ENCODE measurements at regions not wholly inside any gene's neighbourhood (a gene's known extent, or its start where the extent isn't known, plus 50 kb on each side); places are given as distances from the start of the nearest gene placed in this dataset.

GRCh38 chr13:47350334-47351124 is 453.7 kb upstream of the HTR2A start:
- no peak overlapping the region for H3K4me3 ChIP-seq (ENCODE audit: low read depth, low read length)
- TF ChIP-seq, protein P1, sequence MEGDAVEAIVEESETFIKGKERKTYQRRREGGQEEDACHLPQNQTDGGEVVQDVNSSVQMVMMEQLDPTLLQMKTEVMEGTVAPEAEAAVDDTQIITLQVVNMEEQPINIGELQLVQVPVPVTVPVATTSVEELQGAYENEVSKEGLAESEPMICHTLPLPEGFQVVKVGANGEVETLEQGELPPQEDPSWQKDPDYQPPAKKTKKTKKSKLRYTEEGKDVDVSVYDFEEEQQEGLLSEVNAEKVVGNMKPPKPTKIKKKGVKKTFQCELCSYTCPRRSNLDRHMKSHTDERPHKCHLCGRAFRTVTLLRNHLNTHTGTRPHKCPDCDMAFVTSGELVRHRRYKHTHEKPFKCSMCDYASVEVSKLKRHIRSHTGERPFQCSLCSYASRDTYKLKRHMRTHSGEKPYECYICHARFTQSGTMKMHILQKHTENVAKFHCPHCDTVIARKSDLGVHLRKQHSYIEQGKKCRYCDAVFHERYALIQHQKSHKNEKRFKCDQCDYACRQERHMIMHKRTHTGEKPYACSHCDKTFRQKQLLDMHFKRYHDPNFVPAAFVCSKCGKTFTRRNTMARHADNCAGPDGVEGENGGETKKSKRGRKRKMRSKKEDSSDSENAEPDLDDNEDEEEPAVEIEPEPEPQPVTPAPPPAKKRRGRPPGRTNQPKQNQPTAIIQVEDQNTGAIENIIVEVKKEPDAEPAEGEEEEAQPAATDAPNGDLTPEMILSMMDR (IDR thresholded peaks at IDR 0.05; ENCODE audit: borderline replicate concordance, insufficient read depth, low read depth, low read length), result no peak

DNA sequence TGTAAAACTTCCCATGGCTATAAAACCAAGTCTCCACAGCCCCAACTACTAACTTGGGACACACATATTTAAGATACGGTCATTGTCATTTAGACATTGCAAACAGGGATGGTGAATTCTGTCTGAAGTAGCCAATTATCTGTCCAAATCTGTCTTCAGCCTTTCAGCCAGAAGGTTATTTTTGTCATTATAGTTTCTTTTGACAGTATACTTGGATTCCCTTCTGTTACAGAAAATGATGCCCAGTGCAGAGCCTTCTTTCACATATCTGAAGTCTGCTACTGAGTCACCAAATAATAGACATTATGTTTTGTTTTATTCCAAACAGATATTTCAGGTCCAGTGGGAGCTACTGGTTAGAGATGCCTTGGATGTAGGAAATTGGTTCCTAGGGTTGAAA is 452.4 kb upstream of the HTR2A start:
- H3K4me3 ChIP-seq (ENCODE audit: low read depth, low read length), result no peak overlapping the region
- TF ChIP-seq, protein P1 (IDR thresholded peaks at IDR 0.05; ENCODE audit: borderline replicate concordance, insufficient read depth, low read depth, low read length), result no peak

GRCh38 chr13:47337781-47338507 is 441.1 kb upstream of the HTR2A start:
- TF ChIP-seq, protein P1 (IDR thresholded peaks at IDR 0.05; ENCODE audit: borderline replicate concordance, insufficient read depth, low read depth, low read length), result no peak
- no peak overlapping the region for H3K4me3 ChIP-seq (ENCODE audit: low read depth, low read length)

GRCh38 chr13:47334173-47334572 is 437.3 kb upstream of the HTR2A start:
- H3K4me3 ChIP-seq (ENCODE audit: low read depth, low read length), result no peak overlapping the region
- TF ChIP-seq, protein P1 (IDR thresholded peaks at IDR 0.05; ENCODE audit: borderline replicate concordance, insufficient read depth, low read depth, low read length), result no peak

GRCh38 chr13:47332149-47332548 is 435.3 kb upstream of the HTR2A start:
- no peak overlapping the region for H3K4me3 ChIP-seq (ENCODE audit: low read depth, low read length)
- TF ChIP-seq, protein P1 (IDR thresholded peaks at IDR 0.05; ENCODE audit: borderline replicate concordance, insufficient read depth, low read depth, low read length), result no peak

GRCh38 chr13:47330031-47330430 is 433.2 kb upstream of the HTR2A start:
- TF ChIP-seq, protein P1 (IDR thresholded peaks at IDR 0.05; ENCODE audit: borderline replicate concordance, insufficient read depth, low read depth, low read length), result no peak
- H3K4me3 ChIP-seq (ENCODE audit: low read depth, low read length), result no peak overlapping the region

DNA sequence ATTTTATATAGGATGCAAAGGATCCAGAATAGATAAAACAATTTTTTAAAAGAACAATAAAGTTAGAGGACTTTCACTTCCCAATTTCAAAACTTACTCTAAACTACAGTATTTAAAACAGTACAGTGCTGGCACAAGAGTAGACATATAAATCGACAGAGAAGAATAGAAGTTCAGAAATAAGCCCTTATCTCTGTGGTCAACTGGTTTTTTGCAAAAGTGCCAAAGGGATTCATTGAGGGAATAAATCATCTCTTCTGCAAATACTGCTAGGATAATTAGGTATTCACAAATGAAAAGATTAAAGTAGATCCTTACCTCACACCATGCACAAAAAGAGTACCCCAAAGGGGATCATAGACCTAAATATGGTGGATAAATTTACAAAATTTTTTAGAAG is 431.0 kb upstream of the HTR2A start:
- TF ChIP-seq, protein P1 (IDR thresholded peaks at IDR 0.05; ENCODE audit: borderline replicate concordance, insufficient read depth, low read depth, low read length), result no peak

More for the DNA sequence above, 431.0 kb upstream of the HTR2A start:
- no peak overlapping the region for H3K4me3 ChIP-seq (ENCODE audit: low read depth, low read length)

Measured in GM12875 (cell line).